ENCODE measurements at regions not wholly inside any gene's neighbourhood (a gene's known extent, or its start where the extent isn't known, plus 50 kb on each side); places are given as distances from the start of the nearest gene placed in this dataset.

- ChIA-PET POLR2A (no interaction called here), CTCF (no interaction called here)
- no peak overlapping the region for H3K4me3 ChIP-seq (ENCODE audit: low read depth in 2 of 2, low read length in 2 of 2)
- no peak overlapping the region for H3K27ac ChIP-seq (ENCODE audit: low read length)
- no TSS peak for BruUV-seq (replicated peaks)
- DNase-seq (ENCODE audit: low read depth, low spot score): no peak
- no peak for ATAC-seq
- no peaks in the 10 kb centered on the region for H3K4me1 ChIP-seq (ENCODE audit: control insufficient read depth, insufficient read depth, low read length)
- TF ChIP-seq SIN3A (IDR thresholded peaks at IDR 0.05; ENCODE audit: borderline replicate concordance, insufficient read depth, low read depth, low read length) (no peak), TCF7L2 (IDR thresholded peaks at IDR 0.05; ENCODE audit: low read depth, low read length) (no peak), POLR2AphosphoS5 (IDR thresholded peaks at IDR 0.05; ENCODE audit: low read depth, low read length) (no peak)
- TF ChIP-seq, protein P1, sequence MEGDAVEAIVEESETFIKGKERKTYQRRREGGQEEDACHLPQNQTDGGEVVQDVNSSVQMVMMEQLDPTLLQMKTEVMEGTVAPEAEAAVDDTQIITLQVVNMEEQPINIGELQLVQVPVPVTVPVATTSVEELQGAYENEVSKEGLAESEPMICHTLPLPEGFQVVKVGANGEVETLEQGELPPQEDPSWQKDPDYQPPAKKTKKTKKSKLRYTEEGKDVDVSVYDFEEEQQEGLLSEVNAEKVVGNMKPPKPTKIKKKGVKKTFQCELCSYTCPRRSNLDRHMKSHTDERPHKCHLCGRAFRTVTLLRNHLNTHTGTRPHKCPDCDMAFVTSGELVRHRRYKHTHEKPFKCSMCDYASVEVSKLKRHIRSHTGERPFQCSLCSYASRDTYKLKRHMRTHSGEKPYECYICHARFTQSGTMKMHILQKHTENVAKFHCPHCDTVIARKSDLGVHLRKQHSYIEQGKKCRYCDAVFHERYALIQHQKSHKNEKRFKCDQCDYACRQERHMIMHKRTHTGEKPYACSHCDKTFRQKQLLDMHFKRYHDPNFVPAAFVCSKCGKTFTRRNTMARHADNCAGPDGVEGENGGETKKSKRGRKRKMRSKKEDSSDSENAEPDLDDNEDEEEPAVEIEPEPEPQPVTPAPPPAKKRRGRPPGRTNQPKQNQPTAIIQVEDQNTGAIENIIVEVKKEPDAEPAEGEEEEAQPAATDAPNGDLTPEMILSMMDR (IDR thresholded peaks at IDR 0.05): no peak
- TF ChIP-seq, protein P2, sequence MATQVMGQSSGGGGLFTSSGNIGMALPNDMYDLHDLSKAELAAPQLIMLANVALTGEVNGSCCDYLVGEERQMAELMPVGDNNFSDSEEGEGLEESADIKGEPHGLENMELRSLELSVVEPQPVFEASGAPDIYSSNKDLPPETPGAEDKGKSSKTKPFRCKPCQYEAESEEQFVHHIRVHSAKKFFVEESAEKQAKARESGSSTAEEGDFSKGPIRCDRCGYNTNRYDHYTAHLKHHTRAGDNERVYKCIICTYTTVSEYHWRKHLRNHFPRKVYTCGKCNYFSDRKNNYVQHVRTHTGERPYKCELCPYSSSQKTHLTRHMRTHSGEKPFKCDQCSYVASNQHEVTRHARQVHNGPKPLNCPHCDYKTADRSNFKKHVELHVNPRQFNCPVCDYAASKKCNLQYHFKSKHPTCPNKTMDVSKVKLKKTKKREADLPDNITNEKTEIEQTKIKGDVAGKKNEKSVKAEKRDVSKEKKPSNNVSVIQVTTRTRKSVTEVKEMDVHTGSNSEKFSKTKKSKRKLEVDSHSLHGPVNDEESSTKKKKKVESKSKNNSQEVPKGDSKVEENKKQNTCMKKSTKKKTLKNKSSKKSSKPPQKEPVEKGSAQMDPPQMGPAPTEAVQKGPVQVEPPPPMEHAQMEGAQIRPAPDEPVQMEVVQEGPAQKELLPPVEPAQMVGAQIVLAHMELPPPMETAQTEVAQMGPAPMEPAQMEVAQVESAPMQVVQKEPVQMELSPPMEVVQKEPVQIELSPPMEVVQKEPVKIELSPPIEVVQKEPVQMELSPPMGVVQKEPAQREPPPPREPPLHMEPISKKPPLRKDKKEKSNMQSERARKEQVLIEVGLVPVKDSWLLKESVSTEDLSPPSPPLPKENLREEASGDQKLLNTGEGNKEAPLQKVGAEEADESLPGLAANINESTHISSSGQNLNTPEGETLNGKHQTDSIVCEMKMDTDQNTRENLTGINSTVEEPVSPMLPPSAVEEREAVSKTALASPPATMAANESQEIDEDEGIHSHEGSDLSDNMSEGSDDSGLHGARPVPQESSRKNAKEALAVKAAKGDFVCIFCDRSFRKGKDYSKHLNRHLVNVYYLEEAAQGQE (IDR thresholded peaks at IDR 0.05; ENCODE audit: insufficient read depth in 1 of 2, low read depth in 2 of 2, low read length in 1 of 2): no peak
- in situ Hi-C loops (cut with HindIII; ENCODE audit: low pct_unique_long_range_greater_than_20kb, low sequenced_read_pairs): no loop called here
- H3K36me3 ChIP-seq (ENCODE audit: control insufficient read depth, insufficient read depth, low read length): no peaks in the 10 kb centered on the region
- H3K27me3 ChIP-seq (ENCODE audit: control insufficient read depth, insufficient read depth, low read length): no peaks in the 10 kb centered on the region
- no peaks in the 10 kb centered on the region for H3K9me3 ChIP-seq (ENCODE audit: control insufficient read depth, insufficient read depth, low read depth, low read length)
- intact Hi-C loops (cut with micrococcal nuclease; ENCODE audit: unreplicated experiment): no loop called here
Measured at GRCh38 chr4:111213531-111213930, 590.7 kb upstream of the PITX2 start.

DNA sequence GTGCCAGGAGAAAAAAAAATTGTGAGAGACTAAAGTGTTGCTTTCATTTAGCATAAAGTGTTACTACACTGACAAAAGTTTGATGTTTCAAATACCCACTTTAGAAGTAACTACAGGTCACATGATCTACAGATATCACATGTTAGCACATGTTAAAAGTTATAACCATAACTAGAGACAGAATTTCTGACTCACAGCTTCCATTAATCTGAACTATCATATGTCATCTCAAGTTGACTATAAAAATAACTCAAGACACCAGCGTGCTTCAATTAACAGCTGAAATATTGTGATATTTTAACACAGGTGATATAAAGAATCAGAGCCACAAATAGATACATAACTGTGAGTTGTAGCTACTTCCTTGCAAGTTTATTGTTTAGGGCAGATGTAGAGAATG, 591.5 kb upstream of the PITX2 start:
- ChIA-PET CTCF (no interaction called here), POLR2A (no interaction called here)
- Histone ChIP-seq H3K9me3 (ENCODE audit: control insufficient read depth, insufficient read depth, low read depth, low read length) (no peaks in the 10 kb centered on the region), H3K4me3 (ENCODE audit: low read depth in 2 of 2, low read length in 2 of 2) (no peak overlapping the region), H3K27ac (ENCODE audit: low read length) (no peak overlapping the region), H3K4me1 (ENCODE audit: control insufficient read depth, insufficient read depth, low read length) (no peaks in the 10 kb centered on the region), H3K36me3 (ENCODE audit: control insufficient read depth, insufficient read depth, low read length) (no peaks in the 10 kb centered on the region), H3K27me3 (ENCODE audit: control insufficient read depth, insufficient read depth, low read length) (no peaks in the 10 kb centered on the region)
- BruUV-seq (replicated peaks): no TSS peak
- DNase-seq (ENCODE audit: low read depth, low spot score) (no peak), ATAC-seq (no peak)
- in situ Hi-C loops (cut with HindIII; ENCODE audit: low pct_unique_long_range_greater_than_20kb, low sequenced_read_pairs) (no loop called here), intact Hi-C loops (cut with micrococcal nuclease; ENCODE audit: unreplicated experiment) (no loop called here)
- TF ChIP-seq, protein P2 (IDR thresholded peaks at IDR 0.05; ENCODE audit: insufficient read depth in 1 of 2, low read depth in 2 of 2, low read length in 1 of 2): no peak
- TF ChIP-seq TCF7L2 (IDR thresholded peaks at IDR 0.05; ENCODE audit: low read depth, low read length) (no peak), SIN3A (IDR thresholded peaks at IDR 0.05; ENCODE audit: borderline replicate concordance, insufficient read depth, low read depth, low read length) (no peak), POLR2AphosphoS5 (IDR thresholded peaks at IDR 0.05; ENCODE audit: low read depth, low read length) (no peak)
- TF ChIP-seq, protein P1 (IDR thresholded peaks at IDR 0.05): no peak
